GM18907 (cell line): ENCODE measurements at regions not wholly inside any gene's neighbourhood (a gene's known extent, or its start where the extent isn't known, plus 50 kb on each side); places are given as distances from the start of the nearest gene placed in this dataset.

Experiments
- ATAC-seq: cut with Tn5 transposase; IDR thresholded peaks from one replicate; pipeline ENCODE4 v1.9.1; 2021; ENCODE audit warnings: mild to moderate bottlenecking, moderate library complexity; ENCODE audit not compliant: unreplicated experiment

- no peak for ATAC-seq
Observed at GRCh38 chr10:128418819-128419218, 292.6 kb upstream of the MKI67 start.

DNA sequence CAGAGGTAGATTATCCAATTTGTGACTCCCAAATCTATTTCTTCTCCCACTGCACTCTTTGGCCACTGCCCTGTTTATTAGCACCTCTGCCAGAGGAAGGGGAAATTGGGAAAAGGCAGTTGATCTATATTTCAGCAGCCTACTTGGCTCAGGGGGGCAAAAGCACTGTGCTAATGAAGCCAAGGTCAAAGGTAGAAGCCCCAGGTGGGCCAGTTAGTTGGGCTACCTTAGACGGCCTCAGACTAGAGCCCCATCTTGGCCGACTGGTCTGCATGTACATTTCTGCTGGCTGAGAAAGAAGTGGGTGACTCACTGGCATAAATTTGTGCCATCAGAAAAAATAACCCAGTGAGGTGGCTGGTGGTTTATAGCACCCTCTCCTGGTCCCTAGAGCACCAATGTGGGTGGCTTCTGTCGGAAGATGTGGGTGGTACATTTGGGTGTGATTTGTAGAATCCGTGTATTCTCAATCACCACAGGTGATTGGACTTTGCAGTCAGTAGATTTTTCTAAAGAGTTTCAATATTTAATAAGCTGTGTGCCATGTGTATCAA lies 293.3 kb upstream of the MKI67 start:
- no peak for ATAC-seq

DNA sequence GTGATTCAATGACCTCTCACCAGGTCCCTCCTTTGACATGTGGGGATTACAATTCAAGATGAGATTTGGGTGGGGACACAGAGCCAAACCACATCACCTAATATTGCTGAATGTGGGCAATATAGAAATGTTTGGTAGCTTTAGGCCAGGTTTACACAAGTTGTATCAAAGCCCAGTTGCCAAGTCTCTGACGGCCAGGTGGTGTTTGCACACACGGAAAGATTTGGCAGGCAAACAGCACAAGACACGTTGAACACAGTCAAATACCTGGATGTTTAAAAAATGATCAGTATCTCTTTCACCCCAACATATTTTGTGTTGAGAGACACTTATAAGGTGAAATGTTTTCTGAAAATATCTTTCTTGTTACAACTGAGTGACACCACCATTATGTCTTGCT lies 294.4 kb upstream of the MKI67 start:
- ATAC-seq = no peak

DNA sequence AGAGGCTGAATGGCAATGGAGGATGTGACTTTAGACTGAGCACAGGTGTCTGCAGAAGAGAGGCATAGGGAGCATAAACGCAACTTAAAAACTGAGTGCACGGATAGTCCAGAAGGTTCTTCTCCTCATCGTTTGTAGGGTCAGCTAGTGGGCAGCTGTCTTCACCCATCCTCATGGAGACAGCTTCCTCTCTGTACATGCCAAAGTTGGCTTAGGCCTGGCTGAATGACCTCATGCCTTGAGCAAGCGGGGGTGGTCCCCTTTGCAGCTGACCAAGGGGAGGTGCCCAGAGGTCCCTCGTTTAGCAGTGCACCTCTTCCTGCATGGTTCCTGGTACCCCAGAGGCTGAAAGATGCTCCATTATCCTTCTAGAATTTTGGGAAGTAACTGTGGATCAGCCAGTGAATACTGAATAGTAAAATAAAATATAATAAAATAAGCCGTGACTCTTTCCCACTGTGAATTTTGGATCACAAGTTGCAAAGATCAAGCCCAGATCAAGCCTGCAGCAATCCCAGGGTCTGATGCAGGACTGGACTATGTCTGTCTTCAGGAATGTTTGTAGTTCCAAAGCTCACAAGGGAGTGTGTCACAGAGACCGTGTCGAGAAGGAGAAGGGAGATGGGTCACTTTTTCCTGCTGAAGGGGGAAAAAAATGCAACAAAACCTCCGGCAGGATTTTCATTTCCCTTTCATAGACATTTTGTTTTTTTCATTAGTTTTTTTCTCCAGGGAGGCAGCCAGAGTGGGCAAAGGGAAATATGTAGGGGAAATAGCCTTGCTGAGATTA lies 295.3 kb upstream of the MKI67 start:
- ATAC-seq = no peak

- ATAC-seq = no peak
Observed at GRCh38 chr10:128422190-128422589, 296.0 kb upstream of the MKI67 start.

DNA sequence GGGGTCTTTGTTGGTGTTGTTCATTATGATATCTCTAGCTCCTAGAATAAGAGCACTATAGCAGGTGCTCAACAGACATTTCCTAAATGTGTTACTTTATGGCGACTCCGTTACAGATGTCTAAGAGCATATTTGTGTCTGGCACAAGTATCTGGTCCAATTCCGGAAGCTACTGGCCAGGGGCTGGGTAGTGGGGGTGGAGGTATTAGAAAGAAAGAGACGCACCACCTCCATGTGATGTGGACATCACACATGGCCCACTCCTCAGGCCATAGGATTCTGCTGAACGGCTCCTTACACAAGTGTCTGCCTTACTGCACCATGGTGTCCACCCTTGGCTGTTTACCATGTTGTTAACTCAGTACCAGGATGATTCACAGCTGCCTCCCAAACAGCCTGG lies 296.8 kb upstream of the MKI67 start:
- ATAC-seq = no peak

GRCh38 chr10:128429321-128429720 lies 303.1 kb upstream of the MKI67 start:
- no peak for ATAC-seq

DNA sequence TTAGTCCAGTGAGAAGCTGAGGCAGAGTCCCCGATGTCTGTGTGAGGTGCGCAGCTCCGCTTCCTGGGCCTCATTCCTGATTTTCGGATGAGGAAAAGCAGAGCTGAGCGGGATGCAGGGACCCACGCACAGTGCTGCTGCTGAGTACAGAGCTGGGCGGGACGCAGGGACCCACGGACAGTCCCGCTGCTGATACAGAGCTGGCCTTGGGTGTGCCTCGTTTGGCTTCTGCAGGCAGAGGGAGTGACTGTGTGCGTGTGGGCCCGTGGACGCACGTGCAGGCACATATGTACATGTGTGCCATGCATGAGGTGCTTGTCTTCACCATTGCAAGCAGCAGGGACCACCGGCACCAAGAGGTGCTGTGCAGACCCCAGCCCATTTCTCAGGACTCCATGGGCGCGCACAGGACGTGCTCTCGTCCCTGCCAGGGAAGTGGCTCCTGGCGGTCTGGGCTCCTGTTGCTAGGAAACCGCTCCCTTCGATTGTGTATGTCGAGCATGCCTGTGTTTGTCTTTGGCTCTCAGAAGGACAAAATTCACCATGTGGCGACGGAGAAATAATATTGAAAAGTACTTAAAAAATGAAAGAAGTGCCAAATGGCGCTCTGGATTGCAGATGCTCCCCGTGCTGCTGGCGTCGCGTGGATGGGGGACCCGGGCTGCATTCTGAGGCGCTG lies 303.8 kb upstream of the MKI67 start:
- ATAC-seq = no peak

- no peak for ATAC-seq
Observed at GRCh38 chr10:128431083-128431482, 304.9 kb upstream of the MKI67 start.

- no peak for ATAC-seq
Observed at GRCh38 chr10:128431506-128431905, 305.3 kb upstream of the MKI67 start.

- no peak for ATAC-seq
Observed at GRCh38 chr10:128432011-128432410, 305.8 kb upstream of the MKI67 start.

GRCh38 chr10:128432423-128432822 lies 306.2 kb upstream of the MKI67 start:
- no peak for ATAC-seq

DNA sequence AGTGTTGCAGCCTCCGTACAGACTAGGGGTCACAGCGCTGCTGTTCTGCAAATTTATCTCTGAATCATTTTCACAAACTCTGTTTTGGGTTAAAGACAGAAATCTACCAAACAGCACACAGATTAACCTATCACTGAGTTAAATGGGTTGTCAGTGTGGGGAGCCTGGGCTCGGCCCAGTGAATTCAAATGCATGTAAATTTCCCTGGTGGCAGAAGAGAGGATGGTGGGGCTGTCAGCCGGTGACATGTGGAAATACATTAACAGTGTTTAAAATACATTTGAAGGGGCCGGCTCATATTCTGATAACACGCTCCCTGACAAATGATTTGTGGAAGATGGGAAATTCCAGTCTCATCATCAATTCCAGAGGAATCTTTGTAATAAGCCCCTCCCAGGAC lies 309.6 kb upstream of the MKI67 start:
- no peak for ATAC-seq

DNA sequence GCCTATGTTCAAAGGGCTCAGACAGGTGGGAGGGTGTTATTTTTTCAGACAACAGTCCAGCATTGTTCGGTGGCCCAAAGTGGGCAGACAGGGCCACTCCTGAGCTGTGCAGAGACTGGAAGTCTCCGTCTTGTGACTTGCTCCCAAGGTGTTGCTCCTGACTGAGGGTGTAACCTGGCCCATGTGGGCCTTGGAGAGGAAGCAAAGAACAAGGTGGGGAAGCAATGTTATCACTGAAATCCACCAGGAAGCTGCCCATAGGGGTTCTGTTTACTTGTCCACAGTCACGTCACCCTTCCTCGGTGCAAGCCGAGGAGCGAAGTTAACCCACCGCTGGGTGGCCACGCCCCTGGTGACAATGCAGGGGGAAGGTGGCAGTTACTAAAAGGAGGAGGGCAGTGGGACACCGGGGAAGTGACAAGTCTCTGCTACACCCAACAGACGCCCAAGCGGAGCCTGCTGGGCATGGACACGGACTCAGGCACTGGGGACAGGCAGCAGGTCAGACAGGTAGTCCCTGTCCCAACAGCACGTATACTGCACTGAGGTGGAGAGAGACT lies 311.6 kb upstream of the MKI67 start:
- no peak for ATAC-seq

GRCh38 chr10:128438417-128439063 lies 312.3 kb upstream of the MKI67 start:
- no peak for ATAC-seq

DNA sequence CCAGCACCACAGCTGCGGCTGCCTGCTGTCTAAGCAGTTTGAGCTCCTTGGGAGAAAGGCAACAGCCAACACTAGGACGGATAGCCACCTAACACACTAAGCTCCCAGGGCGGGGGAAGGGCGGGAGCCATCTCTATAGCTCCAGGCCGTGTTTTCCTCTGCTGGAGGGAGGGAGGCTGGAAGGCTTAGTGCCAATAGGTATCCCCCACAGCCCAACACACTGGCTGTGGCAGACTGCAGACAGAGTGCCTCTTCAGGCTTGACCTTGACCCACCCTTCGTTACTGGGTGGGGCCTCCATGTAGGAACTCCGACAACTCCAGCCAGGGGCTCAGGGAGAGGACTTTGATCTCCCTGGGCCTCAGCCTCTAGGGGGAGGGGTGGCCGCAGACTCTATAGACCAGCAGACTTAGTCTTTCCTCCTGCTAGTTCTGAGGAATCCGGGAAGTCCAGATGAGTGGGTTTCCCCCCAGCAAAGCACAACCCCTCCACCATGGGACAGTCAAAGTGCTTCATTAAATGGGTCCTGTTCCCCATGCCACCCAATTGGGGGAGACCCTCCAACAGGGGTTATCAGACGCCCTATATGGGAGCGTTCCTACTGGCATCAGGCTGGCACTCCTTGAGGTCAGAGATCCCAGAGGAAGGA lies 314.4 kb upstream of the MKI67 start:
- ATAC-seq = no peak

DNA sequence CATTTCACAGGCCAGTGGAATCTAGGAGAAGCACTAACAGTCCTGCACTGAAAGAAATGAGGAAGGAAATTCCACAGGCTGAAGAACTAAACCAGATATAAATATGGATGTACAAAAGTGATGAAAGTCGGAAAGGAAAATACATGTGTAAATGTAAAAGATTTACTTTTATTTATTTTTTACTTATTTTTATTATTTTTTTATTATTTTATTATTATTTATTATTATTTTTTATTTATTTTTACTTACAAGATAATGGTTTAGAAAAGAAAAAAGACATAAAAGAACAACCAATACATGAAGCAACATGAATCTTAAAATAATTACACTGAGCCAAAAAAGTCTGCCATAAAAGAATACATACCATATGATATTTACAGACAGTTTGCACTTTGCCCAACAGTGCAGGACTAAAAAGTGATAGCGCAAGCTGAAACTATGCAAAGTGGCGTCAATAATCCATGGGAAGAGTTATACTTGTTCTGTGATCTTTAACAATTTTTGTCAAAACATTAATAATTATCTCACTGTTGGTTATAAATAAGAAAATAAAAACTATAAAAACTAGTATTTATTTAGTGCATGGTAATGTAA lies 317.8 kb upstream of the MKI67 start:
- no peak for ATAC-seq

GRCh38 chr10:128448796-128449195 lies 322.6 kb upstream of the MKI67 start:
- no peak for ATAC-seq

DNA sequence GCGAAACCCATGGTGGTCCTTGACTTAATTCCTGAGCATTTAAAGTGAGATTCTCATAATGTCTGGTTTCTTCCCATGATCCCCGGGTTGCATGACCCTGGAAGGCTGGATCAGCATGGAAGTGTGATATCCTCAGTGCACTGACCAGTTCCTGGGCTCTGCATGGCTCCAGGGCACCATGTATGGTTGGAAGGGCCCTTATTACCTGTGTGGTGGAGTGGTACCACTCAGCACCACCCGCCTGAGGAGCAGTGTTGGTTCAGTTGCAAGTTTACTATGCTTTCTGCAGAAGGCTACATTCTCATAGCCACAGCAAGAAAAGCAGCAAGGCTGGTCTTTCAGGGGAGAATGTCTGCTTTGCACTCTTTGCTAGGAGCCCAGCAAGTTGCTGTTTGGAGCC lies 325.7 kb upstream of the MKI67 start:
- no peak for ATAC-seq

- no peak for ATAC-seq
Observed at GRCh38 chr10:128456271-128456670, 330.0 kb upstream of the MKI67 start.

DNA sequence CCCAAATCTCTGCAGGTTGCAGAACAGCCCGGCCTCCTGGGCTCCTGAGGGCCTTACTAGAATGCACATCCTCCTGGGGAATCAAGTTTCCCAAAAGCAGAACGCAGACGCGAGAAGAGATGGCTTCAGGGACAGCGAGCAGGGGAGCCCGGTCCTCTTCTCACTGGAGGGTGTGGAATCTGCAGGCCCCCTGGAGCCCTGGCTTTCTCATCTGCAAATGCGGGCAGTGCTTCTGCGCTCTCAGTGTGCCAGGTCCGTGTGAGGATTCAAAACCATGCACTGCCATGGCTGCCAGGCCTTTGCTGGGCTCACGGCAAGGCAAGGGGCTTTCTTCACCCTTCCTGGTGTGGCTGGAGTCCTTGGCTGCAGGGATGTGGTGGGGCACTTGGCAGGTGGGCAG lies 330.9 kb upstream of the MKI67 start:
- ATAC-seq = no peak
